Natural killer cell (primary cell): ENCODE measurements at regions not wholly inside any gene's neighbourhood (a gene's known extent, or its start where the extent isn't known, plus 50 kb on each side); places are given as distances from the start of the nearest gene placed in this dataset.

Experiments used
- ATAC-seq, 3 donors: fragments of 150-1000 bp in 2 of 3; fragments of 200-7000 bp in 1 of 3; cut with Tn5 transposase; 1 replicate in 1 of 3; 2 replicates in 2 of 3; pipeline ENCODE4 v1.10.0; 2021; ENCODE audit warnings: mild to moderate bottlenecking in 2 of 3, moderate library complexity in 2 of 3
- DNase-seq, 2 donors: peaks; one replicate each; pipeline versions ENCODE4 v3.0.0 to v3.0.0-alpha.2; 2013 to 2021; ENCODE audit warnings: mixed read lengths in 1 of 2
- H3K27ac ChIP-seq: one replicate; pipeline ENCODE4 v1.5.1; 2013; ENCODE audit warnings: mild to moderate bottlenecking, low read length
- H3K27me3 ChIP-seq: one replicate; pipeline ENCODE4 v1.6.1; 2013; ENCODE audit warnings: low read length; ENCODE audit not compliant: control insufficient read depth, insufficient read depth
- H3K36me3 ChIP-seq: one replicate; pipeline ENCODE4 v1.6.1; 2013; ENCODE audit warnings: low read length; ENCODE audit not compliant: control insufficient read depth, insufficient read depth
- H3K4me1 ChIP-seq: one replicate; pipeline ENCODE4 v1.6.1; 2013; ENCODE audit warnings: low read length; ENCODE audit not compliant: control insufficient read depth, insufficient read depth
- H3K4me3 ChIP-seq: one replicate; pipeline ENCODE4 v1.5.1; 2013; ENCODE audit warnings: low read length
- H3K9me3 ChIP-seq: one replicate; pipeline ENCODE4 v1.6.1; 2013; ENCODE audit warnings: low read length; ENCODE audit not compliant: control insufficient read depth, insufficient read depth
- H3K27ac Mint-ChIP-seq, 2 donors: one replicate each; pipeline ENCODE4 v1.8.0; 2022; ENCODE audit warnings: mild to moderate bottlenecking in 2 of 2, mixed read lengths in 2 of 2, moderate library complexity in 1 of 2
- H3K27me3 Mint-ChIP-seq, 2 donors: one replicate each; pipeline ENCODE4 v1.8.0; 2022; ENCODE audit warnings: low read depth in 2 of 2, mixed read lengths in 2 of 2
- H3K36me3 Mint-ChIP-seq: one replicate; pipeline ENCODE4 v1.8.0; 2022; ENCODE audit warnings: mixed read lengths
- H3K4me1 Mint-ChIP-seq, 2 donors: one replicate each; pipeline ENCODE4 v1.8.0; 2022; ENCODE audit warnings: mixed read lengths in 2 of 2
- H3K4me3 Mint-ChIP-seq: one replicate; pipeline ENCODE4 v1.8.0; 2022; ENCODE audit warnings: mild to moderate bottlenecking, moderate library complexity, mixed read lengths
- H3K9me3 Mint-ChIP-seq, 2 donors: one replicate each; pipeline ENCODE4 v1.8.0; 2022; ENCODE audit warnings: mixed read lengths in 2 of 2
- CTCF ChIP-seq: fragments of 200-600 bp; IDR thresholded peaks from one replicate; pipeline ENCODE4 v1.8.0; 2022; ENCODE audit warnings: antibody characterized with exemption
- WGBS: methylation state at CpG from one replicate; pipeline ENCODE4 v1.1.7; 2013; ENCODE audit warnings: missing lambda C conversion rate; ENCODE audit not compliant: insufficient coverage; 5-methylcytosine and 5-hydroxymethylcytosine counted together
- intact Hi-C: fragments of 100-400 bp; cut with micrococcal nuclease; formaldehyde crosslinking; loops from one replicate; pipeline ENCODE4 v1.14.2; 2022

GRCh38 chr7:142557971-142558582, 191.2 kb upstream of the PRSS1 start:
- 26% methylated on average over 5 of the region's 5 CpGs for WGBS
- peaks cover 5 to 6% of the 10 kb centered on the region in 2 donors for H3K4me1 Mint-ChIP-seq
- H3K27me3 Mint-ChIP-seq = peaks cover 5 to 9% of the 10 kb centered on the region in 2 donors
- no peak overlapping the region for H3K4me3 Mint-ChIP-seq
- H3K36me3 ChIP-seq = no peaks in the 10 kb centered on the region
- H3K27ac Mint-ChIP-seq = no peak overlapping the region
- no peaks in the 10 kb centered on the region for H3K36me3 Mint-ChIP-seq
- no peaks in the 10 kb centered on the region for H3K27me3 ChIP-seq
- H3K4me3 ChIP-seq = no peak overlapping the region
- peak; percentile 75 for TF ChIP-seq CTCF
- intact Hi-C loops = no loop called here
- ATAC-seq = peak; percentile 55 to 91 (median 80)
- H3K27ac ChIP-seq = no peak overlapping the region
- H3K4me1 ChIP-seq = no peaks in the 10 kb centered on the region
- no peaks in the 10 kb centered on the region for H3K9me3 ChIP-seq
- no peaks in the 10 kb centered on the region for H3K9me3 Mint-ChIP-seq
- peak in 1 of 2 donors; percentile 78 for DNase-seq

GRCh38 chr7:142556740-142557139, 192.5 kb upstream of the PRSS1 start:
- TF ChIP-seq CTCF = no peak
- peak in 2 of 3 donors; percentile 46 to 52 for ATAC-seq
- no peaks in the 10 kb centered on the region for H3K4me1 ChIP-seq
- no peaks in the 10 kb centered on the region for H3K9me3 ChIP-seq
- Mint-ChIP-seq H3K27ac (no peak overlapping the region), H3K27me3 (peaks cover 3 to 9% of the 10 kb centered on the region in 2 donors), H3K36me3 (no peaks in the 10 kb centered on the region), H3K9me3 (no peaks in the 10 kb centered on the region), H3K4me3 (no peak overlapping the region), H3K4me1 (peaks cover 5 to 6% of the 10 kb centered on the region in 2 donors)
- 19% methylated on average over 4 of the region's 5 CpGs for WGBS
- no peaks in the 10 kb centered on the region for H3K27me3 ChIP-seq
- H3K27ac ChIP-seq = no peak overlapping the region
- DNase-seq = peak in 1 of 2 donors; percentile 22
- intact Hi-C loops = no loop called here
- no peak overlapping the region for H3K4me3 ChIP-seq
- no peaks in the 10 kb centered on the region for H3K36me3 ChIP-seq

GRCh38 chr7:142554560-142555532, 194.4 kb upstream of the PRSS1 start:
- no peak for TF ChIP-seq CTCF
- intact Hi-C loops = no loop called here
- Mint-ChIP-seq H3K4me3 (no peak overlapping the region), H3K27ac (no peak overlapping the region), H3K4me1 (peaks cover 5 to 6% of the 10 kb centered on the region in 2 donors), H3K9me3 (no peaks in the 10 kb centered on the region), H3K27me3 (peaks cover 3 to 9% of the 10 kb centered on the region in 2 donors), H3K36me3 (no peaks in the 10 kb centered on the region)
- no peaks in the 10 kb centered on the region for H3K27me3 ChIP-seq
- no peak overlapping the region for H3K27ac ChIP-seq
- H3K9me3 ChIP-seq = no peaks in the 10 kb centered on the region
- H3K4me1 ChIP-seq = no peaks in the 10 kb centered on the region
- 55% methylated on average over 7 of the region's 10 CpGs for WGBS
- ATAC-seq (no peak), DNase-seq (no peak)
- no peaks in the 10 kb centered on the region for H3K36me3 ChIP-seq
- no peak overlapping the region for H3K4me3 ChIP-seq
